GM20431 (cell line): ENCODE measurements at regions not wholly inside any gene's neighbourhood (a gene's known extent, or its start where the extent isn't known, plus 50 kb on each side); places are given as distances from the start of the nearest gene placed in this dataset.
"Not testable (repeated sequence)": the region's sequence is repeated elsewhere in the genome, so short reads cannot be mapped to it uniquely, and the experiment has no call there.

Source experiments
- in situ Hi-C: fragments of 300-500 bp; cut with MseI, MboI; formaldehyde crosslinking; loops from one replicate; pipeline ENCODE4 v1.15.0; 2020; ENCODE audit warnings: low sequenced_read_pairs; ENCODE audit not compliant: unreplicated experiment

- in situ Hi-C loops = no loop called here
These were observed 291.6 kb downstream of the PLPP3 start for GRCh38 chr1:56287721-56288120.

- in situ Hi-C loops = no loop called here
These were observed 292.4 kb downstream of the PLPP3 start for GRCh38 chr1:56286956-56287355.

GRCh38 chr1:56286506-56286905 is 292.9 kb downstream of the PLPP3 start:
- in situ Hi-C loops = no loop called here

GRCh38 chr1:56285554-56286402 is 293.6 kb downstream of the PLPP3 start:
- in situ Hi-C loops = no loop called here

- in situ Hi-C loops = no loop called here
These were observed 294.4 kb downstream of the PLPP3 start for GRCh38 chr1:56284928-56285327.

- in situ Hi-C loops = no loop called here
These were observed 301.3 kb downstream of the PLPP3 start for GRCh38 chr1:56278061-56278460.

GRCh38 chr1:56268519-56269140 is 310.7 kb downstream of the PLPP3 start:
- in situ Hi-C loops = no loop called here

GRCh38 chr1:56267611-56268010 is 311.8 kb downstream of the PLPP3 start:
- in situ Hi-C loops = no loop called here

GRCh38 chr1:56266359-56266758 is 313.0 kb downstream of the PLPP3 start:
- in situ Hi-C loops = no loop called here

- in situ Hi-C loops = no loop called here
These were observed 314.1 kb downstream of the PLPP3 start for GRCh38 chr1:56265216-56265615.

GRCh38 chr1:56263908-56264307 is 315.5 kb downstream of the PLPP3 start:
- in situ Hi-C loops = no loop called here

- in situ Hi-C loops = no loop called here
These were observed 321.0 kb downstream of the PLPP3 start for GRCh38 chr1:56258371-56258770.

- in situ Hi-C loops = no loop called here
These were observed 321.6 kb downstream of the PLPP3 start for GRCh38 chr1:56257726-56258125.

- in situ Hi-C loops = no loop called here
These were observed 323.0 kb downstream of the PLPP3 start for GRCh38 chr1:56256153-56257000.

GRCh38 chr1:56255516-56256152 is 323.7 kb downstream of the PLPP3 start:
- in situ Hi-C loops = no loop called here

GRCh38 chr1:56254130-56254529 is 325.2 kb downstream of the PLPP3 start:
- in situ Hi-C loops = no loop called here

GRCh38 chr1:56250809-56251208 is 328.6 kb downstream of the PLPP3 start:
- in situ Hi-C loops = no loop called here

GRCh38 chr1:56249234-56249633 is 330.1 kb downstream of the PLPP3 start:
- in situ Hi-C loops = no loop called here

GRCh38 chr1:56248138-56248537 is 331.2 kb downstream of the PLPP3 start:
- in situ Hi-C loops = no loop called here

GRCh38 chr1:56246726-56247125 is 332.6 kb downstream of the PLPP3 start:
- in situ Hi-C loops = not testable (repeated sequence)
